HAP-1 (cell line): ENCODE measurements at regions not wholly inside any gene's neighbourhood (a gene's known extent, or its start where the extent isn't known, plus 50 kb on each side); places are given as distances from the start of the nearest gene placed in this dataset.

ENCODE experiments used
- DNase-seq, 2 experiments: peaks; one replicate each; pipeline ENCODE4 v3.0.0-alpha.2; 2016 to 2020; ENCODE audit warnings: low spot score in 2 of 2
- H3K27me3 ChIP-seq: fragments of 250-450 bp; sonication (Bioruptor Pico); 2 replicates; pipeline ENCODE4 v1.5.1; 2020; ENCODE audit warnings: low read depth, mild to moderate bottlenecking, moderate library complexity
- H3K36me3 ChIP-seq: fragments of 250-450 bp; sonication (Bioruptor Pico); replicated peaks from 2 replicates; pipeline ENCODE4 v1.5.1; 2020; ENCODE audit warnings: mild to moderate bottlenecking
- H3K4me1 ChIP-seq: fragments of 250-450 bp; sonication (Bioruptor Pico); 2 replicates; pipeline ENCODE4 v1.5.1; 2020; ENCODE audit warnings: mild to moderate bottlenecking
- H3K4me3 ChIP-seq: fragments of 250-450 bp; sonication (Bioruptor Pico); 2 replicates; pipeline ENCODE4 v1.5.1; 2020; ENCODE audit warnings: mild to moderate bottlenecking, moderate library complexity
- H3K9me3 ChIP-seq: fragments of 250-450 bp; sonication (Bioruptor Pico); 2 replicates; pipeline ENCODE4 v1.5.1; 2020; ENCODE audit warnings: mild to moderate bottlenecking, moderate library complexity
- in situ Hi-C: fragments of 300-500 bp; cut with MboI; formaldehyde crosslinking; loops from 3 replicates; pipeline ENCODE4 v1.14.3; 2020; ENCODE audit warnings: low sequenced_read_pairs, inconsistent platforms, mixed read lengths

DNA sequence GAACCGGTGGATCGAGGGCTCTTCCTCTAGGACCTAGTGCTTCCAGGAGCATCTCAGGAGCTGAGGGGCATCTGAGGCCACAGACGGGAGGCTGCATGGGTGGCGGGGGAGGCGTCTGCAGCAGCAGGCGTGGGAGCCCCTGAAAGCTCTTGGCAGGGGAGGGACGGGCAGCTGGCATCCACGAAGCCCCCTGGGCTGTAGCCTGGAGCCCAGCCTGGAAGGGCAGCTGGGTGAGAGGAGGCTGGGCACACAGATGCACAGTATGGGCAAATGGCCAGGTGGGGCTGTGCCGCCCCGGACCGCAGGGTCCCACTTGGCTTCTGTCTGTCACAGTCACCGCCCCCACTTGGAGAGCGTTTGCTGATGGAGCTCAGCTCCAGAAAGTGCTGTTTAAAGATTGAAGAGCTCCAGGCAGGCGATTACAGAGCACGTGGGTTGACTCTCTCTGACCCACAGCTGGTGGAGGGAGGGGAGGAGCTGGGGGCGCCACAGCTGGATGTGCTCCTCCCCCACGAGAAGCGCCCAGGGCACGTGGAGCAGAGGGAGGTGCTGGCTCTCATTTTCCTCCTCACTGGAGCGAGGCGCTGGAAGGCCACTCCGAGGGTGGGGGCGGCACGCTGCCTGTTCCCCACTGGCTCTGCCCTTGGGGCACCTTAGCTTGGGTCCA, 155.0 kb upstream of the C14orf180 start:
- Histone ChIP-seq H3K4me3 (no peak overlapping the region), H3K27me3 (no peaks in the 10 kb centered on the region), H3K36me3 (no peaks in the 10 kb centered on the region), H3K4me1 (no peaks in the 10 kb centered on the region), H3K9me3 (no peaks in the 10 kb centered on the region)
- in situ Hi-C loops = no loop called here
- no peak for DNase-seq

DNA sequence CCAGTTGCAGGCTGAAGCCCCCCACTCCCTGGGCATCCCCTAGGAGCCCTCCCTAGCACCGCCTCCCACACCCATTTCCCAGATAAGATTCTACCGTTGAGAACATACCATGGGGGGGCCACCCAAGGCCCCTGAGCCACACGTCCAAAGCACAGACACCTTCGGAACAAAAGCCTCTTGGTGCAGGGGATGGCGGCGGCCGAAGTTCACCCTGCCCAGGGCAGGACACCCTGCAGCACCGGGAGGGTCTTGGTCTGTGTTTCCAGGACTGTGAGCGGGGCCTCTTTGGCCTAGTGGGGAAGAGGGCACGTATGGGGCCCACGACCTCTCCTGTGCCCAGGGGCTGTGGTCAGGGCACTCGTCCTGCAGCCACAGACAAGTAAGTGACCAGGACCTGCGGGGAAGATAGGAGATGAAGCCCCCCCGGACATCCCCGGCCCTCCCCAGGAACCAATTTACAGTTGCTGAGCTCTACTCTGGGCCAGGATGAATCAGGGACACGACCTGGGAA, 154.3 kb upstream of the C14orf180 start:
- no peaks in the 10 kb centered on the region for H3K9me3 ChIP-seq
- H3K27me3 ChIP-seq = no peaks in the 10 kb centered on the region
- H3K36me3 ChIP-seq = no peaks in the 10 kb centered on the region
- no peaks in the 10 kb centered on the region for H3K4me1 ChIP-seq
- H3K4me3 ChIP-seq = no peak overlapping the region
- DNase-seq = no peak
- in situ Hi-C loops = no loop called here

DNA sequence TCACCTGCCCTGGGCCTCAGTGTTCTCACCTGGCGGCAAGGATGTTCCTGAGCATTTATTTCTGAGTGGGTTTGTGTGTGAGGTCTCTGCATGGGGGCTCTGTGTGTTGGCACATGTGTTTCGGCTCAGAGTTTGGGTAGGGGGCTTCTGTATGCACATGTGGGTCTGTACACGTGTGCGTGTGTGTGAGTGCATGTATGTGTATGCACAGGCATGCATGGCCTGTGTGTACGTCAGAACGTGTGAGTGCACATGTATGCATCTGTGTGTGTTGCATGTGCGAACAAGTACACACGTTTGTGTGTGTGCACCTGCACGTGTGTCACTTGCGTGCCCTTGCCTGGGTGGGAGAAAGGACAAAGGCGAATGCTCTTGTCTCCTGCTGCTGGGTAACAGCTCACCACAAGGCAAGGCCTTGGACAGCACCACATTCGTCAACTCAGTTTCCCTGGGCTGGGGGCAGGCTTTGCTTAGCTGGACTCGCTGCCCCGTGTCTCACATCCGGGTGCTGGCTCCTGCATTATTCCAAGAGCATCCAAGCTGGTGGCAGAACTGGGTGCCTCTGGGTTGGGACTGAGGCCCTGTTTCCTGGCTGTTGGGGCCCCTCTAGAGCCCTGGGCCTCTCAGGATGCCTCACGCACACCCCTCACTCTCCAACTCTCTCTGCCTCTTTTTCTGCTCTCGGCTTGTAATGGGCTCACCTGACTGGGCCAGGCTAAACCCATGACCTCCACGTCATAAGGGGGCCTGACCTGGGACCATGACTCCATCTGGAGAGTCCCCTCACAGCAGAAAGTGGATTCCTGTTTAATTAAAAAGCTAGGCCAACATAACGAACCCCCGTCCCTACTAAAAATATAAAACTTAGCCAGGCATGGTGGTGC, 153.6 kb upstream of the C14orf180 start:
- no peaks in the 10 kb centered on the region for H3K4me1 ChIP-seq
- no peak for DNase-seq
- no peaks in the 10 kb centered on the region for H3K36me3 ChIP-seq
- H3K9me3 ChIP-seq = no peaks in the 10 kb centered on the region
- no peak overlapping the region for H3K4me3 ChIP-seq
- H3K27me3 ChIP-seq = no peaks in the 10 kb centered on the region
- in situ Hi-C loops = no loop called here

DNA sequence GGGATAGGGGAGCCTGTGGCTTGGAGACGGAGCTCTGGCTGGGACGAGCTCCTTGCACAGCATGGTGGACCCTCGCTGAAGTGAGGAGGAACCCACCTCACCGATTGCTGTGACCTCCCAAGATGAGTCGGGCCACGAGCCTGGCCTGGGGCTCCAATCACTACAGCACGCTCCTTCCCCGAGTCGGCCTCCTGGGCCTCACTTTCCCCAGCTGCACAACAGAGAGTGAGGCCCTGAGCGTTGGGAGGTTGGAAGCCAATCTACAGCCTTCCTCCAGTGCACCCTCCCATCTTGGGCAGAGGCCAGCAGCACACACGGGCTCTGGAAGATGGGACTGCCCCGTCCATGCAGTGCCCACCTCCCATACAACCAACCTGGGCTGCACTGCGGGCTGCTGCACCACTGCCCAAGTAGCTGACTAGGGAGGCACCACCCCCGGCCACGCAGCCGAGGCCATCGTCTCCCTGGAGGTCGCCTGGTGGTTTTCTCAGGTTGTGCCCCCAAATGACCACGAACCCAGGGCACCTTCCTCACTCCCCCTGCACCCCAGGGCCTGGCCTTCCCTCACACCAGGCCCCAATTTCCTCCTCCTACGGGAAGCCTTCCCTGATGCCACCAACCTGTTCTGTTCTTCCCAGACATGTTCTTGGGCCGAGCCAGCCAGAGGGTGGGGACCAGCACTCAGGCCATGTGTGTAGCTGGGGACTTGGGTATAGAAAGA, 152.3 kb upstream of the C14orf180 start:
- no peaks in the 10 kb centered on the region for H3K4me1 ChIP-seq
- in situ Hi-C loops = no loop called here
- H3K9me3 ChIP-seq = no peaks in the 10 kb centered on the region
- DNase-seq = no peak
- no peaks in the 10 kb centered on the region for H3K27me3 ChIP-seq
- no peak overlapping the region for H3K4me3 ChIP-seq
- H3K36me3 ChIP-seq = no peaks in the 10 kb centered on the region

DNA sequence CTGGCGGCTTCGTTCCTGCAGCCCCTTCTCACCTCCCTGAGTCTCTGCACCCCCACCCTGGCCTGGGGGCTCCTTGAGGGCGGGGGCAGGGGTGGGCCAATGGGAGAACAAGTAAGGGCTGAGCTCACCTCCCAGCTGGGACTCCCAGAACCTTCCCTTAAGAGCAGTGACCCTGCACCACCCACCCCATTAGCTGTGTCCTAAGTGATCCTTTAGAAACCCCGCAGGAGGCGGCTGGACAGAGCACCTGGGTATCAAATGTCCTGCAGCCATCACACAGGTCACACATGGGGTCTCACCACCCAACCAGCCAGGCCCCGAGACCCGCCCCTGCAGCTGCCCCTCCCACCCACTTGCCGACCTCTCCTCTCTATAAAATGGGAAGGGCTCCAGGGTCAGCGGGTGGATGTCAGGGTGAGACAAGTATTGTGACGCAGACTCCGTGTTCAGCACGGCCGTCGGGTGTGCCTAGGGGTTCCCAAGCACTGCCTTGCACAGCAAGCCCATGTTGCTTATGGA, 151.2 kb upstream of the C14orf180 start:
- Histone ChIP-seq H3K4me3 (no peak overlapping the region), H3K4me1 (no peaks in the 10 kb centered on the region), H3K9me3 (no peaks in the 10 kb centered on the region), H3K36me3 (no peaks in the 10 kb centered on the region), H3K27me3 (no peaks in the 10 kb centered on the region)
- no peak for DNase-seq
- in situ Hi-C loops = no loop called here

DNA sequence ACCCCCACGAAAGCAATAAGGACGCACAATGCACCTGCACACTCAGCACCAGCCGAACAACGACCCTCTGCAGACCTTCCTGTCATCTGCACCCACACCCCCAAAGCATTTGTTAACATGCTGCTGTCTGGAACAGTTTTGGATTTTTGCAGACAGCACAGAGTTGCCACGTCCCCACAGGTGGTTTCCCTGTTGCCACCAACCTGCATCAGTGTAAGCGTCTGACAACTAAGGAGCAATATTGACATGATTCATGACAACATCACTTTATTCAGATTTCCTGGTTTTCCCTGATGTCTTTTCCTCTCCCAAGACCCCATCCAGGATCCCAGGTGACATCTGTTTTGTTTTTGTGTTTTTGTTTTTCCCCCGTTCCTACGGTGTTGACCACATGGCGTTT, 150.7 kb upstream of the C14orf180 start:
- Histone ChIP-seq H3K4me1 (no peaks in the 10 kb centered on the region), H3K4me3 (no peak overlapping the region), H3K9me3 (no peaks in the 10 kb centered on the region), H3K27me3 (no peaks in the 10 kb centered on the region), H3K36me3 (no peaks in the 10 kb centered on the region)
- DNase-seq = no peak
- in situ Hi-C loops = no loop called here

DNA sequence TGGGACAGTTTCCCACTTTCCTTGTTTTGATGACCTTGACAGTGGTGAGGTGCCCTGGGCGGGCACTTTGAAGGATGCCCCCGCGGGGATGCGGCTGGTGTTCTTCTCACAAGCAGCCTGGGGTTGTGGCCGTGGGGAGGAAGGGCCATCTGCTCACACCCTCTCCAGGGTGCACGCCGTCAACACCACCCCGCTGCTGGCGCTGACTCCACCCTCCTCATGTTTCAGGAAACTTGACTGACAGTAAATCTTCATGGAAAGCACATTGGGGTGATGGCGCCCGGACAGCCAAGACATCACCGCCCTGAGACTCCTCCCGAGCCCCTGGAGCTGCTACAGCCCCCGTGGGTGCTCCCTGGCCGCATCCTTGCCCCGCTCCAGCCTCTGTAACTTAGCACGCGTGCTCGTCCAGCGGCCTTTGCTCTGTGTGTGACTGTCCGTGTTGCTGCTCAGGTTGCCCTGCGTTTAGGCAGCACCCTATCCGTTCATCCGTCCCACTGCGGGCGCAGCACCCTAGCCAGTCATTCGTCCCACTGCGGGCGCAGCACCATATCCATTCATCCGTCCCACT, 150.2 kb upstream of the C14orf180 start:
- DNase-seq = no peak
- Histone ChIP-seq H3K27me3 (no peaks in the 10 kb centered on the region), H3K36me3 (no peaks in the 10 kb centered on the region), H3K4me3 (no peak overlapping the region), H3K4me1 (no peaks in the 10 kb centered on the region), H3K9me3 (no peaks in the 10 kb centered on the region)
- in situ Hi-C loops = no loop called here

DNA sequence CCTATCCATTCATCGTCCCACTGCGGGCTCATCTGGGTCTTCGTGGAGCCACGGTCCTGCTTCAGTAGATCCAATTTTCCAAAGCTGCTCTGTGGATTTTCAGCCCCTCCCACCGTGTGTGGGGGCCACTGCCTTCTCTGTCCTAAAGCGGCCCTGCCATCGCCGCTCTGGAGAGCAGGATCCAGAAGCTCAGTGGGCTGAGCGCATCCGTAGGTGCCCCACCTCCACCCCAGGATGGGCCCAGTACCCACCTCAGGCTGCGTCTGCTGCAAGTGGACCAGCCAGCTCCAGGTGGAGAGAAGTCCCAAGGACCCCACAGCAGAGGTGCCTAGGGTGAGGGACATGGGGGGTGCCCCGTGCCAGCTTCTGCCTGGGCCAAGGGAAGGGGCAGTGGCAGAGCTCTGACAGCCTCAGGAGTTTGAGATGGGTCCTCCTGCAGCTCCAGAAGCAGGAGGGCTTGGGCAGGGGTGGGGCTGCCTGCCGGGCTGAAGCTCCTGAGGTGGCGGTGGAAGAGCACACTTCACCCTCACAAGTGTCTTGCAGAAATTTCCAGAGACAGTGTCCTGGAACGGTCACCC, 148.1 kb upstream of the C14orf180 start:
- no peak for DNase-seq
- Histone ChIP-seq H3K4me1 (no peaks in the 10 kb centered on the region), H3K36me3 (no peaks in the 10 kb centered on the region), H3K9me3 (no peaks in the 10 kb centered on the region), H3K27me3 (no peaks in the 10 kb centered on the region), H3K4me3 (no peak overlapping the region)
- in situ Hi-C loops = no loop called here

DNA sequence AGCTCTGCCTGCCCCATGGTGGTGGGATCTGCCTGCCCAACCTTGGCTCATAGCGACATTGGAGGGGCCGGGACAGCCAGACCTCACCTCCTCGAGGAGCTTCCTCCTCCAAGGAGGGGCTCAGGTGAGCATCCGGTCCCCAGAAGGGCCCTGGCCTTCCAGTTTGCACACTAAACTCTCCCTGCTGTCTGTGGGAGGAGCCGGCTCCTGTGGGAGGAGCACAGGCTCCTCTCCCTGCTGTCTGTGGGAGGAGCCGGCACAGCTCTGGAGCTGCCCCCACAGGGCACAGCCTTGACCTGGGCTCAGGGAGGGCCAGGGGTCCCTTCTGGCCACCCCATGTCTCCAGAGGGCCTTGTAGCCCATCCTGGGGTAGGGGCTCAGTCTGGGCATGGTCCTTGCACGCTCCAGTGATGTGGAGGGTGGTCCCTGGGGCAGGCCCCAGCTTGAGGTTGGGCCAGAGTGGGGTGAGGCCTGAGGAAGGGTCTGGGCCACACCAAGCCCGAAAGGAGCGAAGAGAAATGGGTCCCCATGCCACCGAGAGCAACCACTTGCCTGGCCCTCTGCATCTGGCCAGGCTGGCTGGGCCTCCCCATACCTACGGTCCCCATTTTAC, 147.5 kb upstream of the C14orf180 start:
- H3K36me3 ChIP-seq = no peaks in the 10 kb centered on the region
- no peaks in the 10 kb centered on the region for H3K27me3 ChIP-seq
- H3K4me1 ChIP-seq = no peaks in the 10 kb centered on the region
- no peak overlapping the region for H3K4me3 ChIP-seq
- H3K9me3 ChIP-seq = no peaks in the 10 kb centered on the region
- no peak for DNase-seq
- in situ Hi-C loops = no loop called here

DNA sequence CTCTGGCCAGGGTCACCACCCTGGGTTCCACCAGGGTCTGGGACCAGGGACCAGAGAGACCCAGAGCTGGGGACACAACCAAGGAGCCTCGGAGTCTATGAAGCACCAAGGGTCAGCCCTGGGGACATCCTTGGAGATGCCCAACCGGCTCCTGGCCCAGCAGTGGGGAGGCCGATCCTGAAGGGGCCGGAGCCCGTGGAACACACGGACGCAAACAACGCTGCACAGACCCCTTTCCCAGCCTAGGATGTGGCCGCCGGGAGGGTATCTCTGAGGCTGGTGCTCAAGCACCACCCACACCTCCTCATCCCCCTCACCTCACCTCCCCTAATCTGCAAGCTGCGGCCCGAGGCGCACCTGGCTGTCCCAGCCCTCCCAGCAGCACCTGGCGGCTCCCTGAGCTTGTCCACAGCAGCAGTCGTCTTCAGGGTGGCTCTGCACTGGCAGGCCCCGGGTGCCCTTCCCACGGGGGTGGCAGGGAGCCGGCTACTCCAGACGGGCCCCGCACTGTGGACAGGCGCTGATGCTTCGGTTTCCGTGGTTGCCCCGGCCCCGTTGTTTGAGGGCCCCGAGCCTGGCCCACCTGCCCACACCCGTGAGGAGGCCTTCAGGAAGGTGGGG, 146.8 kb upstream of the C14orf180 start:
- Histone ChIP-seq H3K4me3 (no peak overlapping the region), H3K9me3 (no peaks in the 10 kb centered on the region), H3K4me1 (no peaks in the 10 kb centered on the region), H3K36me3 (no peaks in the 10 kb centered on the region), H3K27me3 (no peaks in the 10 kb centered on the region)
- no peak for DNase-seq
- in situ Hi-C loops = no loop called here

DNA sequence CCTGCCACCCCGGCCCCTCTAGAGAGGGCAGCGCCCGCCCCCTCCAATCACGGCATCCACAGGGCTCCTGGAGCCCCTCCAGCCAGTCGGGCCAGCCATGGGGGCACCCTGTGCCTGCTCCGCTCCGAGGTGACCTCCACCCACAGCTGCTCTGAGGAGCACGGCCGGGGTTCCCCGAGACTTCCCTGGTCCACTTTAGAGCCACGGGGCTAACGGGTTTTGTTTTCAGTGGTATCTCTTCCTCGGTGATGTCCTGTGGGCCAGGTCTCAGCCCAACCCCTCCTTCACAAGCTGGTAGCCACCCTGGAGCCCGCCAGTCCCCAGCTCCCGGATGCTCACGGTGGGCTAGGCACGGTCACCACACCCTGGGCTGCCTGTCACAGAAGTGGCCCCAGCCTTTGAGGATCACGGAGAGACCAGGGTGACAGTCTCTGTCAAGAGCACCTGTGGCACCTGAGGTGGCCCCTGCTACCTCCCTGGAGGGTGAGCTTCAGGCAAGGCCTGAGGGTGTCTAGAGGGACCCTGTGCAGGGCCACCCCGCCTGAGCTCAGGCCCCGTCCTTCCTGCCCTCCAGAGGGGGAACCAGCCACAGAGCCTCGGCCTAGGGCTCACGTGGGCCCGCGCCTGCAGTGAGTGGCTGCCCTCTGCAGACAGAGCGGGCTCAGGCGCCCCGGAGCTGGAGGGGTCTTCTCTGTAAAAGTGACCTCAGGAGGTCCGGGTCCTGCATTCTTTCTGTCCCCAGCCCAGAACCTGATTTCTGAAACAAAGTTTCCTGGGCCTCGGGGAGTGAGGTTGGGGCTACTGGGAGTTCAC, 146.0 kb upstream of the C14orf180 start:
- no peaks in the 10 kb centered on the region for H3K36me3 ChIP-seq
- in situ Hi-C loops = no loop called here
- no peaks in the 10 kb centered on the region for H3K27me3 ChIP-seq
- no peaks in the 10 kb centered on the region for H3K4me1 ChIP-seq
- no peaks in the 10 kb centered on the region for H3K9me3 ChIP-seq
- no peak for DNase-seq
- no peak overlapping the region for H3K4me3 ChIP-seq
